ENCODE measurements at regions not wholly inside any gene's neighbourhood (a gene's known extent, or its start where the extent isn't known, plus 50 kb on each side); places are given as distances from the start of the nearest gene placed in this dataset.
A peak's percentile ranks its signal among the peaks of the same experiment; 100 is the strongest.
"Not testable (repeated sequence)": the region's sequence is repeated elsewhere in the genome, so short reads cannot be mapped to it uniquely, and the experiment has no call there.

- DNase-seq (ENCODE audit: low read depth) = no peak
Observed at GRCh38 chr2:3036432-3037125, 341.0 kb downstream of the EIPR1 start.

- no peak for DNase-seq (ENCODE audit: low read depth)
Observed at GRCh38 chr2:3035385-3036050, 342.1 kb downstream of the EIPR1 start.

GRCh38 chr2:3034856-3035255 lies 342.8 kb downstream of the EIPR1 start:
- DNase-seq (ENCODE audit: low read depth) = no peak

- DNase-seq (ENCODE audit: low read depth) = no peak
Observed at GRCh38 chr2:3034396-3034795, 343.2 kb downstream of the EIPR1 start.

GRCh38 chr2:3033315-3033714 lies 344.3 kb downstream of the EIPR1 start:
- no peak for DNase-seq (ENCODE audit: low read depth)

- DNase-seq (ENCODE audit: low read depth) = not testable (repeated sequence)
Observed at GRCh38 chr2:3030791-3031190, 346.8 kb downstream of the EIPR1 start.

- no peak for DNase-seq (ENCODE audit: low read depth)
Observed at GRCh38 chr2:3025984-3026383, 351.6 kb downstream of the EIPR1 start.

- DNase-seq (ENCODE audit: low read depth) = no peak
Observed at GRCh38 chr2:3025261-3025660, 352.4 kb downstream of the EIPR1 start.

- no peak for DNase-seq (ENCODE audit: low read depth)
Observed at GRCh38 chr2:3024401-3024935, 353.1 kb downstream of the EIPR1 start.

- no peak for DNase-seq (ENCODE audit: low read depth)
Observed at GRCh38 chr2:3023531-3023930, 354.1 kb downstream of the EIPR1 start.

GRCh38 chr2:3022841-3023372 lies 354.7 kb downstream of the EIPR1 start:
- no peak for DNase-seq (ENCODE audit: low read depth)

GRCh38 chr2:3021720-3022119 lies 355.9 kb downstream of the EIPR1 start:
- DNase-seq (ENCODE audit: low read depth) = no peak

- DNase-seq (ENCODE audit: low read depth) = no peak
Observed at GRCh38 chr2:3010001-3010400, 367.6 kb downstream of the EIPR1 start.

GRCh38 chr2:3009483-3009882 lies 368.1 kb downstream of the EIPR1 start:
- DNase-seq (ENCODE audit: low read depth) = no peak

GRCh38 chr2:3009005-3009404 lies 368.6 kb downstream of the EIPR1 start:
- DNase-seq (ENCODE audit: low read depth) = no peak

- DNase-seq (ENCODE audit: low read depth) = no peak
Observed at GRCh38 chr2:3008561-3008960, 369.1 kb downstream of the EIPR1 start.

- DNase-seq (ENCODE audit: low read depth) = no peak
Observed at GRCh38 chr2:3007135-3007534, 370.5 kb downstream of the EIPR1 start.

- no peak for DNase-seq (ENCODE audit: low read depth)
Observed at GRCh38 chr2:3005859-3006501, 371.6 kb downstream of the EIPR1 start.

GRCh38 chr2:3001615-3002560 lies 375.7 kb downstream of the EIPR1 start:
- peak; percentile 22 for DNase-seq (ENCODE audit: low read depth)

GRCh38 chr2:3000968-3001367 lies 376.6 kb downstream of the EIPR1 start:
- DNase-seq (ENCODE audit: low read depth) = no peak

- no peak for DNase-seq (ENCODE audit: low read depth)
Observed at GRCh38 chr2:3000125-3000524, 377.5 kb downstream of the EIPR1 start.
